Erythroblast (primary cell): ENCODE measurements at regions not wholly inside any gene's neighbourhood (a gene's known extent, or its start where the extent isn't known, plus 50 kb on each side); places are given as distances from the start of the nearest gene placed in this dataset.

Source experiments
- GATA1 ChIP-seq: IDR thresholded peaks from 2 replicates; pipeline ENCODE4 v1.6.1; 2011; ENCODE audit warnings: low read depth, mild to moderate bottlenecking, control low read depth, low read length, moderate library complexity
- POLR2A ChIP-seq: IDR thresholded peaks from 2 replicates; pipeline ENCODE4 v1.6.1; 2011; ENCODE audit warnings: mild to moderate bottlenecking, low read length

- TF ChIP-seq POLR2A = no peak
- no peak for TF ChIP-seq GATA1
Observed at GRCh38 chr10:2898509-2898860, 168.9 kb upstream of the PFKP start.
